ENCODE measurements at regions not wholly inside any gene's neighbourhood (a gene's known extent, or its start where the extent isn't known, plus 50 kb on each side); places are given as distances from the start of the nearest gene placed in this dataset.

- TF ChIP-seq, protein P1, sequence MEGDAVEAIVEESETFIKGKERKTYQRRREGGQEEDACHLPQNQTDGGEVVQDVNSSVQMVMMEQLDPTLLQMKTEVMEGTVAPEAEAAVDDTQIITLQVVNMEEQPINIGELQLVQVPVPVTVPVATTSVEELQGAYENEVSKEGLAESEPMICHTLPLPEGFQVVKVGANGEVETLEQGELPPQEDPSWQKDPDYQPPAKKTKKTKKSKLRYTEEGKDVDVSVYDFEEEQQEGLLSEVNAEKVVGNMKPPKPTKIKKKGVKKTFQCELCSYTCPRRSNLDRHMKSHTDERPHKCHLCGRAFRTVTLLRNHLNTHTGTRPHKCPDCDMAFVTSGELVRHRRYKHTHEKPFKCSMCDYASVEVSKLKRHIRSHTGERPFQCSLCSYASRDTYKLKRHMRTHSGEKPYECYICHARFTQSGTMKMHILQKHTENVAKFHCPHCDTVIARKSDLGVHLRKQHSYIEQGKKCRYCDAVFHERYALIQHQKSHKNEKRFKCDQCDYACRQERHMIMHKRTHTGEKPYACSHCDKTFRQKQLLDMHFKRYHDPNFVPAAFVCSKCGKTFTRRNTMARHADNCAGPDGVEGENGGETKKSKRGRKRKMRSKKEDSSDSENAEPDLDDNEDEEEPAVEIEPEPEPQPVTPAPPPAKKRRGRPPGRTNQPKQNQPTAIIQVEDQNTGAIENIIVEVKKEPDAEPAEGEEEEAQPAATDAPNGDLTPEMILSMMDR (IDR thresholded peaks at IDR 0.05; ENCODE audit: low read depth, low read length, poor library complexity, severe bottlenecking) = no peak
- no peak for TF ChIP-seq EZH2phosphoT487 (IDR thresholded peaks at IDR 0.05; ENCODE audit: borderline replicate concordance, low read length)
Observed at GRCh38 chr5:38104497-38105230, 153.7 kb upstream of the EGFLAM start.

All from DOHH2 (cell line).